HUES64 (cell line): ENCODE measurements at regions not wholly inside any gene's neighbourhood (a gene's known extent, or its start where the extent isn't known, plus 50 kb on each side); places are given as distances from the start of the nearest gene placed in this dataset.
A peak's percentile ranks its signal among the peaks of the same experiment; 100 is the strongest.

Experiments
- H3K27ac ChIP-seq: 2 replicates; pipeline ENCODE4 v1.7.0; 2013; ENCODE audit warnings: low read depth, low read length, inconsistent platforms
- H3K27me3 ChIP-seq: 2 replicates; pipeline ENCODE4 v1.6.1; 2013; ENCODE audit warnings: mild to moderate bottlenecking, low read length; ENCODE audit not compliant: insufficient read depth
- H3K36me3 ChIP-seq: 2 replicates; pipeline ENCODE4 v1.6.1; 2013; ENCODE audit warnings: mild to moderate bottlenecking, low read length; ENCODE audit not compliant: insufficient read depth
- H3K4me1 ChIP-seq: 2 replicates; pipeline ENCODE4 v1.6.1; 2013; ENCODE audit warnings: mild to moderate bottlenecking, low read length, moderate library complexity; ENCODE audit not compliant: insufficient read depth
- H3K4me3 ChIP-seq: 2 replicates; pipeline ENCODE4 v1.5.1; 2013; ENCODE audit warnings: mild to moderate bottlenecking, low read length, moderate library complexity
- H3K9ac ChIP-seq: 2 replicates; pipeline ENCODE4 v1.6.1; 2013; ENCODE audit warnings: mild to moderate bottlenecking, low read depth, low read length
- H3K9me3 ChIP-seq: 2 replicates; pipeline ENCODE4 v1.6.1; 2013; ENCODE audit warnings: low read depth, low read length; ENCODE audit not compliant: insufficient read depth
- WGBS: fragments of 150-250, 120-280 bp; methylation state at CpG from one replicate; pipeline ENCODE4 v1.1.7; 2013; ENCODE audit warnings: missing lambda C conversion rate; 5-methylcytosine and 5-hydroxymethylcytosine counted together

DNA sequence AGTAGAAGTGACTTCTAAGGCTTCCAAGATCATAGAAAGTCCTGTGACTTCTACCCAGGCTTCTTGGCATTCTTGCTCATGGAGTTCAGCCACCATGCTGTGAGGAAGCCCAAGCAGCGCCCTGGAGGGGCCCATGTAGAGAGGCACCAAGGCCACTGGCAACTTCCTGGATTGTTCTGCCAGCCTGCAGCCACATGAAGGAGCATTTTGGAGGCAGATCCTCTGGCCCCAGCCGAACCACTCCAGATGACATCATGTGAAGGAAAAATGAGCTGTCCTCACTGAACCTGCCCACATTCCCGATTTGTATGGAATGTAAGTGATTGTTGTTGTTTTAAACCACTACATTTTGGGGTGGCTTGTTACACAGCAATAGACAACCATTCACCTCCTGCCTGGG lies 51.5 kb upstream of the MNX1 start:
- Histone ChIP-seq H3K36me3 (no peaks in the 10 kb centered on the region), H3K4me3 (no peak overlapping the region), H3K9ac (no peak overlapping the region), H3K27ac (no peak overlapping the region), H3K27me3 (no peaks in the 10 kb centered on the region; the same call in 1 of the 2 replicates), H3K9me3 (peaks cover 3% of the 10 kb centered on the region; the same call in 1 of the 2 replicates), H3K4me1 (no peaks in the 10 kb centered on the region)
- WGBS, result 80% methylated on average over 3 of the region's 3 CpGs

DNA sequence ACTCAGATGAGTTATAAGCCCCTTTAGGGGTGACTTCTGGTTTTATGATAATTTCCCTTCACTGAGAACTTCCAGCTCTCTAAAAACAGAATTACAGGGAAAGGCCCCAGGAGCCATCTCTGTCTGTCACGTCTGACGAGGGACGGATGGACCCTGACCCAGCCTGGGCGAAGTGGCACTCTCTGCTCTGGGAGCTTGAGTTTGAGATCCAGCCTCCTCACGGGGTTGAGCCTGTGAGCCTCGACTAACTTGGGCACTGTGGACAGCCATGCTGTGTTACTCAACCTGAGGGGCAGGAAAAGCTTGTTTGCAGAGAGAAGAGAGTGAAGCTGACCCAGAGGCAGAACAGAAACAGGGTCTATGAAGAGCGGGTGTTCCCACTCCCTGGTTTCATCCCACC lies 54.6 kb upstream of the MNX1 start:
- Histone ChIP-seq H3K27me3 (no peaks in the 10 kb centered on the region; the same call in 1 of the 2 replicates), H3K4me3 (no peak overlapping the region), H3K27ac (no peak overlapping the region), H3K9ac (no peak overlapping the region), H3K4me1 (no peaks in the 10 kb centered on the region), H3K9me3 (peaks cover 3% of the 10 kb centered on the region; the same call in 1 of the 2 replicates), H3K36me3 (no peaks in the 10 kb centered on the region)
- 84% methylated on average over 7 of the region's 7 CpGs for WGBS

DNA sequence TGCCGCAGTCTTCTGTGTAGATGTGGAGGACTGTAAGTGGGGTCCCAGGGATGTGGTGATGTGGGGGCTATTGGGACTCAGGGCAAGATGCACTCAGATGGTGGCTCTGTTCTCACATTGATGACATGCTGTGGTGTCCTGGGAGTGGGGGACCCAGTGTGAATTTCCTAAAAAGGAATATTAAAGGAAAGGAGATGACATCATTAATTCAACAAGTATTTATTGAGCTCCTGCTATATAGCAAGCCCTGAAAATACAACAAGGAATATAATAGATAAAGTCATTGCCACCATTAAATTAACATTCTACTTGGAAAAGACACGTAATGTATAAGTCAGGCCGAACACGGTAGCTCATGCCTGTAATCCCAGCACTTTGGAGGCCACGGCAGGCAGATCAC lies 61.9 kb upstream of the MNX1 start:
- no peaks in the 10 kb centered on the region for H3K36me3 ChIP-seq
- no peak overlapping the region for H3K4me3 ChIP-seq
- H3K9me3 ChIP-seq, result no peaks in the 10 kb centered on the region
- 93% methylated on average over 5 of the region's 5 CpGs for WGBS
- H3K27me3 ChIP-seq, result peaks cover 16% of the 10 kb centered on the region
- no peak overlapping the region for H3K27ac ChIP-seq
- no peaks in the 10 kb centered on the region for H3K4me1 ChIP-seq
- no peak overlapping the region for H3K9ac ChIP-seq

DNA sequence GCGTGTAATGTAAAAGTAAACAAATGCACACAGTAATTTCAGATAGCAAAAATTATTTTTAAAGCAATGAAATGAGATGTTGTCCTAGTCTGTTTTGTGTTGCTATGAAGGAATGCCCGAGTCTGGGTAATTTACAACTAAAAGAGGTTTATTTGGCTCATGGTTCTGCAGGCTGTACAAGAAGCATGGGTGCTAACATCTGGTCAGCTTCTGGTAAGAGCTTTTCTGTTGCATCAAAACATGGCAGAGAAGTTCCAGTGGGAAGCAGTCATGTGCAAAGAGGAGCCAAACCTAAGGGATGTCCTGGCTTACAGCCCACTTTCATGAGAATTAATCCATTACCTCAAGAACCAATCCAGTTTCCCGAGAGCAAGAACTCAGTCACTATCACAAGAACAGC lies 62.9 kb upstream of the MNX1 start:
- H3K9me3 ChIP-seq, result no peaks in the 10 kb centered on the region
- no peak overlapping the region for H3K9ac ChIP-seq
- no peak overlapping the region for H3K27ac ChIP-seq
- no peak overlapping the region for H3K4me3 ChIP-seq
- whole genome bisulfite sequencing, result 91% methylated on average over 2 of the region's 3 CpGs
- H3K4me1 ChIP-seq, result no peaks in the 10 kb centered on the region
- H3K36me3 ChIP-seq, result no peaks in the 10 kb centered on the region
- peaks cover 26% of the 10 kb centered on the region for H3K27me3 ChIP-seq

DNA sequence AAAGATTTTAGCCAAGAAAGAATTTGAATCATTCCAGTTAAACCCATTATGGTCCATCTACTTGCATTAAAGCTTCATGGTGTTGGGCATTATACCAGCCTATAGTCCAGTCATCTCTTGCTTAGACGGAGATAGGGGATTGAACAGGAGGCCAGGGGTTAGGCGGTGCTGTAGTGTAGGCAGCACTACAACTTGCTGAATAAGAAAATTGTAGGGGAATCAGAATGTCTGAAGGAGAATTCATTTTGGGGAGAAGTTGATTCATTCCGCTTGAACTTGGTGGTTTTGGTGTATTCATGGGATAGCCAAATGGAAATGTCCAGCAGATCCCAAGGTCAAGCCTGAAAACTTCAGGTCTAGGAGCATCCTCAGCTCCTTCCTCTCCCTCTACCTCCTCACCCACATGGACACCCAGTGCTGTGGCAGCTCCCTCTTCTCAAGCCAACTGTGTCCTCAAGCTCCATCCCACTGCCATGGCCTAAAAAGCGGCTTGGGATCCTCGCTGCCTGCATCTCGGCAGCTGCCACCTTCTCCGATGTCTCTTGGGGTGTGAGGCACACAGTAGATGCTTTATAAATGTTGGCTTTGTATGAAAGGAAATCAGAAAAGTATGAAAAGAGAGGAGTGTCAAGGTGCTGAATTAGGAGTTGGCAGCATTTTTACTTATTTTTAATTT lies 63.6 kb upstream of the MNX1 start:
- H3K4me3 ChIP-seq, result no peak overlapping the region
- WGBS, result 94% methylated on average over 7 of the region's 7 CpGs
- H3K9me3 ChIP-seq, result no peaks in the 10 kb centered on the region
- no peak overlapping the region for H3K9ac ChIP-seq
- H3K27ac ChIP-seq, result no peak overlapping the region
- no peaks in the 10 kb centered on the region for H3K36me3 ChIP-seq
- H3K4me1 ChIP-seq, result peaks cover 4% of the 10 kb centered on the region; the same call in 1 of the 2 replicates
- H3K27me3 ChIP-seq, result peaks cover 33% of the 10 kb centered on the region

DNA sequence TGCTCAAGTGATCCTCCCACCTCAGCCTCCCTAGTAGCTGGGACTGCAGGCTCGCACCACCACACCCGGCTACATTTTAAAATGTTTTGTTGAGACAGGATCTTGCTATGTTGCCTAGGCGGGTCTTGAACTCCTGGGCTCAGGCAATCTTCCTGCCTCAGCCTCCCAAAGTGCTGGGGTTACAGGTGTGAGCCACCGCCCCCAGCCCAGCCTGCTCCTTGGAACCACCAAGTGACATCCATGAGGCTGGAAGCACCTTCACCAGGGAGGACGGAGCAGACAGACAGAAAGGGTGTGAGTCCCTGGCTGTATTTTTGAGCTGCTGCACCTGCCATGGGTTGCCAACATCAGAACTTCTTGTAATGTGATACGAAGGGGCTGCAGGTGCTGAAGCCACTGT lies 62.3 kb upstream of the UBE3C start:
- H3K27me3 ChIP-seq, result peaks cover 40% of the 10 kb centered on the region
- H3K36me3 ChIP-seq, result no peaks in the 10 kb centered on the region
- no peaks in the 10 kb centered on the region for H3K9me3 ChIP-seq
- no peak overlapping the region for H3K9ac ChIP-seq
- WGBS, result 94% methylated on average over 6 of the region's 6 CpGs
- H3K27ac ChIP-seq, result no peak overlapping the region
- H3K4me3 ChIP-seq, result no peak overlapping the region
- H3K4me1 ChIP-seq, result peaks cover 4% of the 10 kb centered on the region; the same call in 1 of the 2 replicates

DNA sequence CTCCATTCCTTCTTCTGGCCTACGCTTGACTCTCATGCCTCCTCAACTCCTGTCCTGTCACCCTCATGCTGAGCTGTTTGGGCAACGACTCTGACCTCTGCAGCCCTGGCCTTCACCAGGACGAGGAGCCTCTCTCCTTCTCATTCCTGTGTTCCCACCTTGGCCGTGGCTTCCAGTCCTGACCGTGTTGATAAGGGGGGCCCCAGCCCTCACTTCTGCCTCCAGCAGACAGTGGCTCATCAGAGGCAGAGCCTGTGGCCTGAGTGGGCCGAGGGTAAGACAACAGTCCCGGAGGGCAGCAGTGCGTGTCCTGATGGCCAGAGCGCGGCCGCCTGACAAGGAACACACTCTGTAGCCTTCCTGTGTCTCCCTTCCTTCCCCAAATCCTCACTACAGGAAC lies 61.7 kb upstream of the UBE3C start:
- no peaks in the 10 kb centered on the region for H3K36me3 ChIP-seq
- H3K4me3 ChIP-seq, result no peak overlapping the region
- H3K27ac ChIP-seq, result no peak overlapping the region
- peaks cover 4% of the 10 kb centered on the region; the same call in 1 of the 2 replicates for H3K4me1 ChIP-seq
- H3K9me3 ChIP-seq, result no peaks in the 10 kb centered on the region
- no peak overlapping the region for H3K9ac ChIP-seq
- WGBS, result 96% methylated on average over 11 of the region's 11 CpGs
- H3K27me3 ChIP-seq, result peaks cover 40% of the 10 kb centered on the region

DNA sequence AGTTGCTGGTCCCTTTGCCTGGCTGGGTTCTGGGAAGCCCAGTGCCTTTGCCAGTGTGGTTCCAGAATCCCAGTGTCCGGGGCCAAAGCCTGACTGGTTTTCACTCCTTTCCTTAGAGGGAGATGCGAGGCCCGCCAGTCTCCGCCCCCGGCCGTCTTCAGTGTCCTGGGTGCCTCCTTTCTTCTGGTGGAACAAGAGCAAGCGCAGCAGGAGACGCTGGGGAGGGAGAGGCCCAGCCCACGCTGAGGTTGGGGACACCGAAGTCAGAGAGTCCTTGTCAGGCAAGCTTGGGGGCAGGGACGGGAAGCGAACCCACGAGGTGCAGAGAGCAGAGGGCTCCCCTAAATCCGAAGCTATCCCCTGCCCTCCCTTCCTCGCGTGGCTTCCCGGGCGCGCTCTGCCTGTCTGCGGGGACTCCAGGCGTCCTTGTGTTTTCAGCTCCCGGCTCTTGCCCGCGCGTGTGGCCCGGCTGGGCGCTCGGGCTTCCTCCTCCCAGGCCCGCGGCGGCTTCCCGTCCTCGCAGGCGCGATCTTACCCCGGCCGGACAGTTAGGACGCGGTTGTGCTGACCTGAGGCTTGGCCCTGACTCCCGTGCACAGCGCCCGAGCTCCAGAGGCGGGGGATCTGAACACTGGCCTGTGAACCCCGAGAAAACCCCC lies 60.6 kb upstream of the UBE3C start:
- 11% methylated on average over 44 of the region's 44 CpGs for WGBS
- Histone ChIP-seq H3K4me3 (peak overlapping the region; percentile 50), H3K27me3 (peaks cover 40% of the 10 kb centered on the region), H3K27ac (no peak overlapping the region), H3K36me3 (no peaks in the 10 kb centered on the region), H3K9ac (peak overlapping the region; percentile 53), H3K4me1 (peaks cover 4% of the 10 kb centered on the region; the same call in 1 of the 2 replicates), H3K9me3 (peaks cover under 1% of the 10 kb centered on the region; the same call in 1 of the 2 replicates)

DNA sequence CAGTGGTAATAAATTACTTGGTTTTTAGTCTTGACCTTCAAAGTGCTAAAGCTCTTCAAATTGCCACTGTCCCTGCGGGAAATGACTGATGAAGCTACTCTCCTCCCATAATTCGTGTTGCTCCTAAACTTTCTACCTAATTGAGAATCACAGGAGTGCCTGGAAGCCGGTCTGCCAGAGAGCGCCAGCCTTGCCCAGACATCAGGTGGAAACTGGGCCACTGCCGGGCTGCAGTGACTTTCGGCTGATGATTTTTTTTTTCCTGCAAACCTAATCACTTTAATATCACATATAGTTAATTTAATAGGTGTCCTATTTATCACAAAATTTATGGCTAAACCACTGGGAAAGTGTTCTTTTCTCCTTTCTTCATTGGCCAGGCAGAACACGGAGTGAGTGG lies 59.6 kb upstream of the UBE3C start:
- Histone ChIP-seq H3K27ac (no peak overlapping the region), H3K9ac (no peak overlapping the region), H3K27me3 (peaks cover 40% of the 10 kb centered on the region), H3K9me3 (peaks cover 5% of the 10 kb centered on the region; the same call in 1 of the 2 replicates), H3K4me3 (no peak overlapping the region), H3K4me1 (peaks cover 4% of the 10 kb centered on the region; the same call in 1 of the 2 replicates), H3K36me3 (no peaks in the 10 kb centered on the region)
- WGBS, result 80% methylated on average over 7 of the region's 7 CpGs

DNA sequence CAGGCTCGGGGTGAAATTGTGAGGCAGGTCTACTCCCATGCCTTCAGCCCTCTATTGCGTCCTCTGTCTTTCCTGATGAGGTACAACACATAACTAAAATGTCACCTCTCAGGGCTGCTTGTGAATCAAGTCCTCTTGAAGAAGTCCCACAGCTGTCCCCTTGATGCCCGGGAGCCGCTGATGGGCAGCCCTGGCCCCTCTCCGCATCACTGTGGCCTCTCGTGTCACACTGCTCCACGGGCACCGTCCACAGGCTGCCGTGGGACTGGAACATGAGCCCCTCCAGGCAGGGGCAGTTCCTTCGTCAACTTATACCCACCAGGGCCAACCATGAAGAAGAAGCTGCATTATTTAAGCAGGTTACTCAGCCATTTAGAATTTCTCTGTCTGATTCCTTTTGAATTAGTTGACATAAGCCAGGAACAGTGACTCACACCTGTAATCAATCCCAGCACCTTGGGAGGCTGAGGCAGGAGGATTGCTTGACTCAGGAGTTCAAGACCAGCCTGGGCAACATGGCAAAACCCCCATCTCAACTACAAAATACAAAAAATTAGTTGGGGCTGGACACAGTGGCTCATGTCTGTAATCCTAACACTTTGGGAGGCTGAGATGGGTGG lies 58.5 kb upstream of the UBE3C start:
- peaks cover 33% of the 10 kb centered on the region for H3K27me3 ChIP-seq
- H3K9me3 ChIP-seq, result peaks cover 15% of the 10 kb centered on the region
- H3K4me1 ChIP-seq, result peaks cover 4% of the 10 kb centered on the region; the same call in 1 of the 2 replicates
- WGBS, result 94% methylated on average over 10 of the region's 10 CpGs
- H3K27ac ChIP-seq, result no peak overlapping the region
- no peak overlapping the region for H3K9ac ChIP-seq
- H3K36me3 ChIP-seq, result no peaks in the 10 kb centered on the region
- H3K4me3 ChIP-seq, result no peak overlapping the region

DNA sequence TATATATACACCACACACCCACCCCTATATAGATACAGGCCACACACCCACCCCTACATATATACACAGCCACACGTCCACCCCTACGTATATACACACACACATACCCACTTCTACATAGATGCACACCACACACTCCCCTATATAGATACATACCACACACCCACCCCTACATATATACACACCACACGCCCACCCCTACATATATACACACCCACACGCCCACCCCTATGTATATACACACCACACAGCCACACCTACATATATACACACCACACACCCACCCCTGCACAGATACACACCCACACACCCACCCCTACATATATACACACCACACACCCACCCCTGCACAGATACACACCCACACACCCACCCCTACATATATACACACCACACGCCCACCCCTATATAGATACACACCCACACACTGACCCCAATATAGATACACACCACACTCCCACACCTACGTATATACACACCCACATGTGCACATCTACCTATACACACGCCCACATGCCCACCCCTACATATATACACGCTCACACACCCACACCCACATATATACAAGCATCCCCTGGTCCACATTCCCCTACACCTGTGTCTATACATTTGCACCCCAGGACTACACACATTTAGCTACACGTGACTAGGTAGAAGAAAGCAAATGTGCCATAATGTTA lies 52.1 kb upstream of the UBE3C start:
- WGBS, result 87% methylated on average over 8 of the region's 9 CpGs
- H3K36me3 ChIP-seq, result no peaks in the 10 kb centered on the region
- H3K27me3 ChIP-seq, result no peaks in the 10 kb centered on the region
- H3K27ac ChIP-seq, result no peak overlapping the region
- no peak overlapping the region for H3K4me3 ChIP-seq
- H3K9me3 ChIP-seq, result peaks cover 18% of the 10 kb centered on the region
- no peaks in the 10 kb centered on the region for H3K4me1 ChIP-seq
- H3K9ac ChIP-seq, result no peak overlapping the region
